ENCODE measurements at regions not wholly inside any gene's neighbourhood (a gene's known extent, or its start where the extent isn't known, plus 50 kb on each side); places are given as distances from the start of the nearest gene placed in this dataset.

GRCh38 chr5:5372511-5372910, 50.0 kb upstream of the ICE1 start (continued):
- TF ChIP-seq CHD7 (IDR thresholded peaks at IDR 0.05; ENCODE audit: insufficient replicate concordance, low read length) (no peak), SAP30 (IDR thresholded peaks at IDR 0.05; ENCODE audit: insufficient read depth, insufficient replicate concordance, low read length) (no peak), TCF12 (IDR thresholded peaks at IDR 0.05; ENCODE audit: low read depth, low read length) (no peak), ATF3 (IDR thresholded peaks at IDR 0.05; ENCODE audit: insufficient read depth, low read depth, low read length) (no peak), EP300 (IDR thresholded peaks at IDR 0.05; ENCODE audit: borderline replicate concordance in 1 of 2, low read depth in 2 of 2, low read length in 2 of 2) (no peak)

All from H1 (cell line).